IMR-90 (cell line): ENCODE measurements at regions not wholly inside any gene's neighbourhood (a gene's known extent, or its start where the extent isn't known, plus 50 kb on each side); places are given as distances from the start of the nearest gene placed in this dataset.

Experiments used
- ATAC-seq: fragments of 200-7000 bp; cut with Tn5 transposase; 2 replicates; pipeline ENCODE4 v1.9.1; 2020; ENCODE audit warnings: low read depth, mild to moderate bottlenecking, moderate library complexity
- BruUV-seq: library from RNA; stranded (reverse); fragments of 400-500 nt; replicated peaks from 2 replicates; lab custom pipeline; 2021; lab: Mats Ljungman, UMichigan
- CTCF ChIA-PET: fragments of 300-600 bp; formaldehyde crosslinking; extraction: SDS; loops from one replicate; lab custom pipeline; 2021; ENCODE audit warnings: antibody characterized with exemption; lab: Yijun Ruan, JAX
- POLR2A ChIA-PET: fragments of 300-600 bp; sonication (Branson Sonifier 250); formaldehyde crosslinking; loops from one replicate; lab custom pipeline; 2022; ENCODE audit warnings: antibody characterized with exemption; ENCODE audit not compliant: unreplicated experiment; lab: Charles Lee
- DNase-seq: peaks from one replicate; pipeline ENCODE4 v3.0.0; 2013
- H2AFZ ChIP-seq: replicated peaks from 2 replicates; pipeline ENCODE3; 2013; ENCODE audit warnings: low read length, mild to moderate bottlenecking; ENCODE audit not compliant: poor library complexity
- H2AK5ac ChIP-seq: 2 replicates; pipeline ENCODE4 v1.6.1; 2013; ENCODE audit warnings: low read depth, low read length, inconsistent platforms
- H2AK9ac ChIP-seq: replicated peaks from 2 replicates; pipeline ENCODE3; 2013; ENCODE audit warnings: mild to moderate bottlenecking, low read depth, low read length, moderate library complexity; ENCODE audit not compliant: poor library complexity
- H2BK120ac ChIP-seq: 2 replicates; pipeline ENCODE4 v1.6.1; 2013; ENCODE audit warnings: low read depth, low read length, inconsistent platforms
- H2BK15ac ChIP-seq: 3 replicates; pipeline ENCODE4 v1.6.1; 2013; ENCODE audit warnings: low read depth, low read length, inconsistent platforms
- H2BK20ac ChIP-seq: 2 replicates; pipeline ENCODE4 v1.6.1; 2013; ENCODE audit warnings: low read depth, mild to moderate bottlenecking, inconsistent platforms, low read length, moderate library complexity
- H2BK5ac ChIP-seq: 2 replicates; pipeline ENCODE4 v1.6.1; 2013; ENCODE audit warnings: mild to moderate bottlenecking, low read depth, low read length, inconsistent platforms; ENCODE audit not compliant: poor library complexity, severe bottlenecking
- H3K14ac ChIP-seq: replicated peaks from 2 replicates; pipeline ENCODE4 v1.6.1; 2013; ENCODE audit warnings: low read depth, low read length, inconsistent platforms
- H3K18ac ChIP-seq: 2 replicates; pipeline ENCODE4 v1.6.1; 2013; ENCODE audit warnings: low read depth, low read length, control low read depth
- H3K23ac ChIP-seq: 2 replicates; pipeline ENCODE4 v1.6.1; 2013; ENCODE audit warnings: low read depth, low read length, inconsistent platforms
- H3K27ac ChIP-seq: 2 replicates; pipeline ENCODE4 v1.5.1; 2013; ENCODE audit warnings: mild to moderate bottlenecking, control low read depth, low read length; ENCODE audit not compliant: insufficient read depth
- H3K27me3 ChIP-seq: 2 replicates; pipeline ENCODE4 v1.6.1; 2013; ENCODE audit warnings: low read length; ENCODE audit not compliant: control insufficient read depth, insufficient read depth
- H3K36me3 ChIP-seq: 2 replicates; pipeline ENCODE4 v1.6.1; 2013; ENCODE audit warnings: low read length, mixed read lengths; ENCODE audit not compliant: control insufficient read depth, insufficient read depth
- H3K4ac ChIP-seq: 2 replicates; pipeline ENCODE4 v1.6.1; 2013; ENCODE audit warnings: low read depth, low read length, inconsistent platforms
- H3K4me1 ChIP-seq: 2 replicates; pipeline ENCODE4 v1.6.1; 2013; ENCODE audit warnings: low read length, mixed read lengths; ENCODE audit not compliant: control insufficient read depth, insufficient read depth
- H3K4me2 ChIP-seq: 2 replicates; pipeline ENCODE4 v1.6.1; 2013; ENCODE audit warnings: low read depth, mild to moderate bottlenecking, control low read depth, low read length, moderate library complexity
- H3K4me3 ChIP-seq: 2 replicates; pipeline ENCODE4 v1.5.1; 2013; ENCODE audit warnings: low read depth, mild to moderate bottlenecking, control low read depth, low read length, moderate library complexity; ENCODE audit not compliant: insufficient read depth
- H3K56ac ChIP-seq: 2 replicates; pipeline ENCODE4 v1.6.1; 2013; ENCODE audit warnings: low read length, inconsistent platforms; ENCODE audit not compliant: insufficient read depth; ENCODE audit errors: extremely low read depth
- H3K79me1 ChIP-seq, 2 experiments: 2 replicates each; pipeline ENCODE4 v1.6.1; 2013; ENCODE audit warnings: low read length in 2 of 2, inconsistent platforms in 1 of 2, low read depth in 1 of 2
- H3K9ac ChIP-seq: 2 replicates; pipeline ENCODE4 v1.6.1; 2013; ENCODE audit warnings: low read depth, low read length, control low read depth
- H3K9me1 ChIP-seq: 2 replicates; pipeline ENCODE4 v1.6.1; 2013; ENCODE audit warnings: low read length, inconsistent platforms; ENCODE audit not compliant: insufficient read depth
- H3K9me3 ChIP-seq: 2 replicates; pipeline ENCODE4 v1.6.1; 2013; ENCODE audit warnings: low read length; ENCODE audit not compliant: control insufficient read depth, insufficient read depth
- H4K20me1 ChIP-seq: 2 replicates; pipeline ENCODE4 v1.6.1; 2013; ENCODE audit warnings: low read length, inconsistent platforms; ENCODE audit not compliant: insufficient read depth
- H4K5ac ChIP-seq: 2 replicates; pipeline ENCODE4 v1.6.1; 2013; ENCODE audit warnings: mild to moderate bottlenecking, low read depth, low read length, control low read depth
- H4K8ac ChIP-seq, 2 experiments: 2 replicates each; pipeline ENCODE4 v1.6.1; 2013; ENCODE audit warnings: low read depth in 2 of 2, low read length in 2 of 2, control low read depth in 1 of 2, inconsistent platforms in 1 of 2
- H4K91ac ChIP-seq: 2 replicates; pipeline ENCODE4 v1.6.1; 2013; ENCODE audit warnings: low read depth, low read length, inconsistent platforms; ENCODE audit not compliant: insufficient read depth
- BHLHE40 ChIP-seq: fragments of 150-350 bp; IDR thresholded peaks from 2 replicates; pipeline ENCODE4 v1.6.1; 2016; ENCODE audit warnings: mild to moderate bottlenecking, low read depth, low read length
- CEBPB ChIP-seq: IDR thresholded peaks from 2 replicates; pipeline ENCODE4 v1.6.1; 2012; ENCODE audit warnings: low read depth, low read length, improper control_type of control experiment
- CHD1 ChIP-seq: IDR thresholded peaks from 2 replicates; pipeline ENCODE4 v1.6.1; 2012; ENCODE audit warnings: low read depth, low read length, improper control_type of control experiment
- CTCF ChIP-seq: conservative IDR thresholded peaks from 2 replicates; pipeline ENCODE4 v1.5.1; 2012; ENCODE audit warnings: mild to moderate bottlenecking, low read depth, low read length, improper control_type of control experiment
- ELK1 ChIP-seq: fragments of 150-350 bp; IDR thresholded peaks from 2 replicates; pipeline ENCODE4 v1.6.1; 2016; ENCODE audit warnings: low read depth, mild to moderate bottlenecking, low read length, moderate library complexity, borderline replicate concordance
- FOS ChIP-seq: fragments of 150-350 bp; IDR thresholded peaks from 2 replicates; pipeline ENCODE4 v1.6.1; 2016; ENCODE audit warnings: low read depth, low read length
- MAFK ChIP-seq: IDR thresholded peaks from 2 replicates; pipeline ENCODE4 v1.6.1; 2012; ENCODE audit warnings: low read depth, low read length, improper control_type of control experiment
- MAZ ChIP-seq: IDR thresholded peaks from 2 replicates; pipeline ENCODE4 v1.6.1; 2012; ENCODE audit warnings: low read depth, mild to moderate bottlenecking, low read length, improper control_type of control experiment, moderate library complexity, borderline replicate concordance
- MXI1 ChIP-seq: IDR thresholded peaks from 2 replicates; pipeline ENCODE4 v1.6.1; 2012; ENCODE audit warnings: low read depth, mild to moderate bottlenecking, low read length, moderate library complexity, borderline replicate concordance
- NFE2L2 ChIP-seq: fragments of 150-350 bp; IDR thresholded peaks from 2 replicates; pipeline ENCODE4 v1.6.1; 2016; ENCODE audit warnings: low read depth, mild to moderate bottlenecking, low read length
- POLR2A ChIP-seq: IDR thresholded peaks from 2 replicates; pipeline ENCODE4 v1.6.1; 2012; ENCODE audit warnings: mild to moderate bottlenecking, low read depth, low read length
- RAD21 ChIP-seq: IDR thresholded peaks from 2 replicates; pipeline ENCODE4 v1.6.1; 2012; ENCODE audit warnings: low read length, improper control_type of control experiment
- RCOR1 ChIP-seq: IDR thresholded peaks from 2 replicates; pipeline ENCODE4 v1.6.1; 2012; ENCODE audit warnings: mild to moderate bottlenecking, low read length, improper control_type of control experiment; ENCODE audit not compliant: insufficient replicate concordance
- RFX5 ChIP-seq: IDR thresholded peaks from 2 replicates; pipeline ENCODE4 v1.8.0; 2012; ENCODE audit warnings: low read depth, mild to moderate bottlenecking, low read length, moderate library complexity
- SMC3 ChIP-seq: fragments of 150-350 bp; IDR thresholded peaks from 2 replicates; pipeline ENCODE4 v1.6.1; 2016; ENCODE audit warnings: low read depth, mild to moderate bottlenecking, antibody characterized with exemption, low read length, moderate library complexity
- USF2 ChIP-seq: fragments of 150-350 bp; IDR thresholded peaks from 2 replicates; pipeline ENCODE4 v1.6.1; 2017; ENCODE audit warnings: mild to moderate bottlenecking, antibody characterized with exemption, low read length, low read depth
- WGBS, 2 experiments: methylation state at CpG; one replicate each; pipeline versions ENCODE4 v1.1.5 to v1.1.7; 2013; ENCODE audit warnings: missing lambda C conversion rate in 2 of 2; ENCODE audit not compliant: insufficient read length in 1 of 2; ENCODE audit errors: extremely low coverage in 2 of 2; 5-methylcytosine and 5-hydroxymethylcytosine counted together
- dilution Hi-C: fragments of 300-500 bp; cut with HindIII; formaldehyde crosslinking; loops from one replicate; pipeline ENCODE4 v1.14.3; 2018; ENCODE audit warnings: low sequenced_read_pairs; ENCODE audit not compliant: unreplicated experiment
- in situ Hi-C: fragments of 300-500 bp; cut with MboI; formaldehyde crosslinking; loops from 3 replicates; pipeline ENCODE4 v1.14.3; 2019; ENCODE audit warnings: low sequenced_read_pairs, inconsistent platforms, mixed read lengths
- intact Hi-C: fragments of 100-400 bp; cut with micrococcal nuclease; formaldehyde crosslinking; loops from 2 replicates; pipeline ENCODE4 v1.10.0; 2022

GRCh38 chr3:26347150-26347549 lies 275.4 kb upstream of the LRRC3B start:
- BruUV-seq: no TSS peak
- H2AK5ac ChIP-seq: no peak overlapping the region
- CTCF ChIA-PET: no interaction called here

More at GRCh38 chr3:26347150-26347549, 275.4 kb upstream of the LRRC3B start:
- H3K23ac ChIP-seq: no peak overlapping the region
- no peaks in the 10 kb centered on the region for H3K79me1 ChIP-seq
- H3K9me3 ChIP-seq: peaks cover 19% of the 10 kb centered on the region
- 78% methylated on average over 12 of the region's 16 CpGs; no CpG with 5 or more reads in 1 of the 2 experiments for WGBS, 2 experiments
- H2BK20ac ChIP-seq: no peak overlapping the region
- POLR2A ChIA-PET: no interaction called here
- H4K5ac ChIP-seq: no peak overlapping the region
- no peak for TF ChIP-seq POLR2A
- no peak for TF ChIP-seq ELK1
- TF ChIP-seq BHLHE40: no peak
- TF ChIP-seq NFE2L2: no peak
- TF ChIP-seq MAFK: no peak
- TF ChIP-seq CEBPB: no peak
- TF ChIP-seq MXI1: no peak
- TF ChIP-seq CTCF: no peak
- no peak for TF ChIP-seq FOS
- no peak for TF ChIP-seq MAZ
- TF ChIP-seq RFX5: no peak
- no peak for TF ChIP-seq CHD1
- TF ChIP-seq USF2: no peak
- no peak for TF ChIP-seq SMC3
- no peak for TF ChIP-seq RCOR1
- TF ChIP-seq RAD21: no peak
- no peak overlapping the region for H3K9ac ChIP-seq
- H3K4ac ChIP-seq: no peak overlapping the region
- ATAC-seq (no peak), DNase-seq (no peak)
- no peak overlapping the region for H4K91ac ChIP-seq
- no peaks in the 10 kb centered on the region for H3K27me3 ChIP-seq
- no peak overlapping the region for H2AK9ac ChIP-seq
- no peak overlapping the region for H2AFZ ChIP-seq
- no peaks in the 10 kb centered on the region for H3K4me1 ChIP-seq
- H3K27ac ChIP-seq: no peak overlapping the region
- no peak overlapping the region for H2BK120ac ChIP-seq
- no peak overlapping the region for H4K8ac ChIP-seq
- no peak overlapping the region for H3K14ac ChIP-seq
- no peak overlapping the region for H3K18ac ChIP-seq
- H3K36me3 ChIP-seq: no peaks in the 10 kb centered on the region
- H3K56ac ChIP-seq: no peak overlapping the region
- no peak overlapping the region for H3K4me2 ChIP-seq
- H3K4me3 ChIP-seq: no peak overlapping the region
- intact Hi-C loops: no loop called here
- in situ Hi-C loops: no loop called here
- no peaks in the 10 kb centered on the region for H3K9me1 ChIP-seq
- H2BK5ac ChIP-seq: no peak overlapping the region
- H2BK15ac ChIP-seq: no peak overlapping the region
- no peaks in the 10 kb centered on the region for H4K20me1 ChIP-seq
- dilution Hi-C loops: no loop called here
